COLO829 (cell line): ENCODE measurements at regions not wholly inside any gene's neighbourhood (a gene's known extent, or its start where the extent isn't known, plus 50 kb on each side); places are given as distances from the start of the nearest gene placed in this dataset.

ENCODE experiments used
- DNase-seq: peaks from one replicate; pipeline ENCODE4 v3.0.0; 2012; ENCODE audit warnings: low spot score

GRCh38 chr2:46813020-46813415 is 102.6 kb downstream of the MCFD2 start:
- no peak for DNase-seq
